ENCODE measurements at regions not wholly inside any gene's neighbourhood (a gene's known extent, or its start where the extent isn't known, plus 50 kb on each side); places are given as distances from the start of the nearest gene placed in this dataset.

DNA sequence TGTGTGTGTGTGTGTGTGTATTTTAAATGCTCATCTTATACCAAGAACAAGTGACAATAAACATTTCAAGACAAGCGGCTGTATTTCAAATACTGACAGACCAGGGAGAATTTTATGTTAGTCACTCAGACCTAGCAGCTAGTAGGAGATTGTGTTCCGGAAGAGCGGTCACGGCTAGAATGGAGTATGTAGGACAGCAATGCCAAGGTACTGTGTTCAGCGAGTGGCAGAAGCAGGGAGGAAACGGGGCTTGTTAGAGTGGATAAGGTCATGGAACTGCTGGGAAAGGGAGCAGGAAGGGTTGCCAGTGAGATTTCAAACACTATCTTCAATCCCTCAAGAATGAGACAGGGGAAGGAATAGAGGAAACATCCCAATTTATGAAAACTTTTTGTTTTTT, 260.5 kb upstream of the PITRM1 start:
- TF ChIP-seq, protein P1, sequence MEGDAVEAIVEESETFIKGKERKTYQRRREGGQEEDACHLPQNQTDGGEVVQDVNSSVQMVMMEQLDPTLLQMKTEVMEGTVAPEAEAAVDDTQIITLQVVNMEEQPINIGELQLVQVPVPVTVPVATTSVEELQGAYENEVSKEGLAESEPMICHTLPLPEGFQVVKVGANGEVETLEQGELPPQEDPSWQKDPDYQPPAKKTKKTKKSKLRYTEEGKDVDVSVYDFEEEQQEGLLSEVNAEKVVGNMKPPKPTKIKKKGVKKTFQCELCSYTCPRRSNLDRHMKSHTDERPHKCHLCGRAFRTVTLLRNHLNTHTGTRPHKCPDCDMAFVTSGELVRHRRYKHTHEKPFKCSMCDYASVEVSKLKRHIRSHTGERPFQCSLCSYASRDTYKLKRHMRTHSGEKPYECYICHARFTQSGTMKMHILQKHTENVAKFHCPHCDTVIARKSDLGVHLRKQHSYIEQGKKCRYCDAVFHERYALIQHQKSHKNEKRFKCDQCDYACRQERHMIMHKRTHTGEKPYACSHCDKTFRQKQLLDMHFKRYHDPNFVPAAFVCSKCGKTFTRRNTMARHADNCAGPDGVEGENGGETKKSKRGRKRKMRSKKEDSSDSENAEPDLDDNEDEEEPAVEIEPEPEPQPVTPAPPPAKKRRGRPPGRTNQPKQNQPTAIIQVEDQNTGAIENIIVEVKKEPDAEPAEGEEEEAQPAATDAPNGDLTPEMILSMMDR (IDR thresholded peaks at IDR 0.05; ENCODE audit: low read length) = no peak
- TF ChIP-seq EZH2 (IDR thresholded peaks at IDR 0.05; ENCODE audit: borderline replicate concordance, low read length) = no peak
- no peaks in the 10 kb centered on the region for H3K9me3 ChIP-seq (ENCODE audit: low read length)
- H2AFZ ChIP-seq (ENCODE audit: low read length) = no peak overlapping the region
- H3K79me2 ChIP-seq (ENCODE audit: insufficient read depth, low read length) = no peaks in the 10 kb centered on the region
- no peaks in the 10 kb centered on the region for H3F3A ChIP-seq (ENCODE audit: insufficient read depth, low read length)
- H3K4me1 ChIP-seq (ENCODE audit: insufficient read depth, low read length, severe bottlenecking) = no peaks in the 10 kb centered on the region
- no peak overlapping the region for H3K27ac ChIP-seq (ENCODE audit: low read depth, low read length, poor library complexity, severe bottlenecking)
- H3K4me3 ChIP-seq (ENCODE audit: low read depth, low read length, poor library complexity, severe bottlenecking) = no peak overlapping the region
- H3K9ac ChIP-seq (ENCODE audit: low read length) = no peak overlapping the region
- H4K20me1 ChIP-seq (ENCODE audit: insufficient read depth, low read length) = no peaks in the 10 kb centered on the region
- H3K27me3 ChIP-seq (ENCODE audit: insufficient read depth, low read length) = 0 out of 2 replicates have a peak, but pooled peaks cover 2% of the 10 kb centered on the region
- H3K9me2 ChIP-seq (ENCODE audit: low read depth, low read length) = no peaks in the 10 kb centered on the region
- no peak overlapping the region for H3K4me2 ChIP-seq (ENCODE audit: low read length)
- no peaks in the 10 kb centered on the region for H3K36me3 ChIP-seq (ENCODE audit: insufficient read depth, low read length)

DNA sequence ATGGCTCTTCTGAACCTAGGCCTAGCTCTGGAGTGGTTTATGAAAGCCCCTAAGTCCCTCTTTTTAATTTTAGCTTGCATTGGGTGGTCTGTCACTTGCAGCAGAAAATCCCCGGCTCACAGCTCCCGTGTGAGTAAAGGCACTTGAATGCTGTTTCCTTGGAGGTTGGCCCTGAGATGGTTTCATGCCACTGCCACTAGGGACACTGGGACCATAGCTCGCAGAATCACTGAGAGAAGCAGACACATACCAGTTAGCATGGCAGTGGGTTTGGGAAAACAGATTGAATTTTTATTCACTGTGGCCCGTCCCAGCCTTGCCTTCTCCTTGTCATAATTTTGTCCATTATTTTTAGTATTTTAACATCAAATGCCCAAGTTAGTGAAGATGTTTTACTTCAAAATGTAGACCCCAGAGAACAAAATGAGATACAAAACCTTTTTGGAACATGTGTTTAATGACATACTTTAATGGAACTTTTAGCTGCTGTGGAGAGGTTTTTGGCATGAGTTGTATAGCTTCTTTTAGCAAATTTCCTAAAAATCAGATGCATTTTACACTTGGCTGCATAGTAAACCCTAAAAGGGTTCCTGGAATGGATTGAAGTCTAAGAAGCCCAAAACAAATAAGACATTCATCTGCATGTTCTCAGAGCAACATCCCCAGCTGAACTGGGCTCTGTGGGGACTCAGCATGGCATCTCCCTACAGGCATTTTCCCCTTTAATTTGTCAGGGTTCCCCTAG, 259.7 kb upstream of the PITRM1 start:
- no peaks in the 10 kb centered on the region for H3K36me3 ChIP-seq (ENCODE audit: insufficient read depth, low read length)
- H3K79me2 ChIP-seq (ENCODE audit: insufficient read depth, low read length) = no peaks in the 10 kb centered on the region
- TF ChIP-seq, protein P1 (IDR thresholded peaks at IDR 0.05; ENCODE audit: low read length) = no peak
- TF ChIP-seq EZH2 (IDR thresholded peaks at IDR 0.05; ENCODE audit: borderline replicate concordance, low read length) = no peak

DNA sequence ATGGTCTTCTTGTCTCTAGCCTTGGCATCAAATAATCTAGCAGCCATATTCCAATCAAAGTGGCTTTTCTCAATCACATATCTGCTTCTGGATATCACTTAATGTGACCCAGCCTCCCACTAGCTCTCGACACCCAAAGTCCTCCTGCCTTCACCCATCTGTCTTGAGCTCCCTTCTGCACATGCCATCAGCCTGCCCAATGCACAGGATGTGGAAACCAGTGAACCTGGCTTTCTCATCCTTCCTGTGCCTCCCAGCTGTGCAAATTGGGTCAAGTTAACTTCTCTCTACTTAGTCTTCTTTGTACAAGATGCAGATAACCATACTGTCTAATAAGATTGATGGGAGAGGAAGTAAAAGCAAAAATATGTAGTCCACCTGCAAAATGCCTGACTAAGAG, 257.9 kb upstream of the PITRM1 start:
- no peak overlapping the region for H3K27ac ChIP-seq (ENCODE audit: low read depth, low read length, poor library complexity, severe bottlenecking)
- H3K4me3 ChIP-seq (ENCODE audit: low read depth, low read length, poor library complexity, severe bottlenecking) = no peak overlapping the region
- H3K79me2 ChIP-seq (ENCODE audit: insufficient read depth, low read length) = no peaks in the 10 kb centered on the region
- no peaks in the 10 kb centered on the region for H3F3A ChIP-seq (ENCODE audit: insufficient read depth, low read length)
- H3K27me3 ChIP-seq (ENCODE audit: insufficient read depth, low read length) = no peaks in the 10 kb centered on the region
- TF ChIP-seq EZH2 (IDR thresholded peaks at IDR 0.05; ENCODE audit: borderline replicate concordance, low read length) = no peak
- TF ChIP-seq, protein P1 (IDR thresholded peaks at IDR 0.05; ENCODE audit: low read length) = no peak
- no peak overlapping the region for H3K4me2 ChIP-seq (ENCODE audit: low read length)
- no peaks in the 10 kb centered on the region for H3K9me3 ChIP-seq (ENCODE audit: low read length)
- no peaks in the 10 kb centered on the region for H3K36me3 ChIP-seq (ENCODE audit: insufficient read depth, low read length)
- no peaks in the 10 kb centered on the region for H3K9me2 ChIP-seq (ENCODE audit: low read depth, low read length)
- H2AFZ ChIP-seq (ENCODE audit: low read length) = no peak overlapping the region
- no peaks in the 10 kb centered on the region for H3K4me1 ChIP-seq (ENCODE audit: insufficient read depth, low read length, severe bottlenecking)
- no peak overlapping the region for H3K9ac ChIP-seq (ENCODE audit: low read length)
- H4K20me1 ChIP-seq (ENCODE audit: insufficient read depth, low read length) = no peaks in the 10 kb centered on the region

More for the DNA sequence above, 259.7 kb upstream of the PITRM1 start:
- Histone ChIP-seq H3K9me3 (ENCODE audit: low read length) (no peaks in the 10 kb centered on the region), H3K4me1 (ENCODE audit: insufficient read depth, low read length, severe bottlenecking) (no peaks in the 10 kb centered on the region), H3F3A (ENCODE audit: insufficient read depth, low read length) (no peaks in the 10 kb centered on the region), H3K4me2 (ENCODE audit: low read length) (no peak overlapping the region), H4K20me1 (ENCODE audit: insufficient read depth, low read length) (no peaks in the 10 kb centered on the region), H3K4me3 (ENCODE audit: low read depth, low read length, poor library complexity, severe bottlenecking) (no peak overlapping the region), H3K9me2 (ENCODE audit: low read depth, low read length) (no peaks in the 10 kb centered on the region), H3K9ac (ENCODE audit: low read length) (no peak overlapping the region), H3K27me3 (ENCODE audit: insufficient read depth, low read length) (0 out of 2 replicates have a peak, but pooled peaks cover 2% of the 10 kb centered on the region), H2AFZ (ENCODE audit: low read length) (no peak overlapping the region), H3K27ac (ENCODE audit: low read depth, low read length, poor library complexity, severe bottlenecking) (no peak overlapping the region)
